GM18520 (cell line): ENCODE measurements at regions not wholly inside any gene's neighbourhood (a gene's known extent, or its start where the extent isn't known, plus 50 kb on each side); places are given as distances from the start of the nearest gene placed in this dataset.

ENCODE experiments used
- ATAC-seq: cut with Tn5 transposase; IDR thresholded peaks from one replicate; pipeline ENCODE4 v1.9.1; 2021; ENCODE audit not compliant: unreplicated experiment

DNA sequence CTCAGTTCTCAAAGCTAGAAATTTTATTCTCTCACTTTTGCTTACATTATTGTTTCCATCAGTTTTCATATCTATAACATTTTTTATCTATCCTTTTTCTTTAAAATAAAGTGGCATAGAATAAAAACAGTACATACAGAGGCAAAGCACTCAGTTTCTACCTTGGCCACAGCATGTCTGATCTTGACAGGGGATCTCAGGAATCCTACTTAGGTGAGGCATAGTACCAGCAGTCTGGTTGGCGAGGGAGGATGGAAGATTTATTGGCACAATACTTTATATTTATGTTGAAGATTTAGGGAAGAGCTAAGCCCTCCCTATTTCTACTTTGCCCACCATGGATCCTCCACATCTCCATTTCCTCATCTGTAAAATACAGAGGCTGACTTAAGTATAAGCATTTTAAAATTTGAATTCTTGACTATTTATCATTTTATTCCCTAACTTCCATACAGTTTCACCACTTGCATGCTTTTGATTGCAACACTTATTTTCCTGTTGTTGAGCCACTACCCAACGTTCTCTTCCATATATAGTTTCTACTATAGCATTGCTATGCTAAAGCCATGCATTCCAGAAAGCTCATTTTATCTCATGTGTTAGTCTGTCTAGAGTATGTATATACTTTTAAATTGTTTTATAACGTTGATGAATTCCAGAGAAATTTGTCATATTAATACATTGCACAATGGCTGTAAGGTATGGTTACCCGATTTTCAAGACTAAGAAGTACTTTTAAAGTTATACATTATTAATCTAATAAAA lies 506.7 kb downstream of the KCTD12 start:
- ATAC-seq: no peak

- no peak for ATAC-seq
Observed at GRCh38 chr13:76378767-76379166, 507.4 kb downstream of the KCTD12 start.

- no peak for ATAC-seq
Observed at GRCh38 chr13:76363682-76364289, 522.4 kb downstream of the KCTD12 start.

DNA sequence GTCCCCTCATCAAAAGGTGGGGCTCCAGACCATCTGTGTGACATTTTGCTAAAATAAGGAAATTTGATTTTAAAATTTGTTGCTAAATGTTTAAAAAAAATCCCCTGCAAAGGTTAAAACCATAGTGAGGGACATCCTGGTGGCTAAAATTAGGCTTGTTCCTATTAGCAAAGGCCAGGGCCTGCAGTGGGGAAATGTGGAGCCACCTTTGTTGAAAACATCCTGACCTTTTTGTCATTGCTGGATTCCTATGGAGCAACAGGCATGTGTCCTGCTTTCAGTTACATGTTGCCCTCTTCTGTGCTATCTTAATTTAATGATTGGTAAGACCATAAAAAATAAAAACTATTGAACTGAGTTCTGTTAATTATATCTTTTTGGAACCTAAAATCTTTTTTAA lies 524.3 kb downstream of the KCTD12 start:
- ATAC-seq: no peak

GRCh38 chr13:76351541-76352229 lies 534.5 kb downstream of the KCTD12 start:
- ATAC-seq: no peak

GRCh38 chr13:76350399-76350798 lies 535.8 kb downstream of the KCTD12 start:
- ATAC-seq: no peak

DNA sequence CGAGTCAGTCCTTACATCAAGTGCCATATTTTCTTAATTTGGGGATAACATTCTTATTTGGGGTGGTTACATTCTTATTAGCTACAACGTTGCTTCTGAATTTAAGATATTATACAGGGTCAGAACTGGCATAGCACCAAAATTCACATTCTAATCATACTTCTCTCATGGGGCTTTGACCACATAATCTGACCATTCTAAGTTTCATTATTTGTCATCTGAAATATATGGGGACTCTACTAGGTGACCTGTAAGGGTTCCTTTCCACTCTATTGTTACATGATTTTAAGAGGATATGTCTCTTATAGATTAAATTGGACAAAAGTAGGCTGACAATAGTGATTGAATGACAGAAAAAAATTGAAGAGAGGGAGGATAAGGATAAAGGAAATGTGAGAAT lies 536.5 kb downstream of the KCTD12 start:
- no peak for ATAC-seq

DNA sequence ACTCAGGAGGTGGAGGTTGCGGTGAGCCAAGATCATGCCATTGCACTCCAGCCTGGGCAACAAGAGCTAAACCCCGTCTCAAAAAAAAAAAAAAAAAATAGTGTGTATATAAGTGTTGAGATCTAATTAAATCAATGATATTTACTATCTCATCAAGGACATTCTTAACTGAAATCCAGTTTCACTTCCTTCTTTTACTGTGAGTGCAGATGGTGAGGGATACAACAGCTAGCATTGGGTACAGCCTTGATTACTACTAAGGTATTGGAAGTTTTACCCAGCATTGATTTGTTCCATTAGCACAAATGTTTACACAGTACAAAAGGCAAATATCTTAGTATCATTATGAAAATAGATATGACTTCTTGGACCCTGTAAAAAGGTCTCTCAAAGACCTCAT lies 546.6 kb downstream of the KCTD12 start:
- ATAC-seq: no peak

DNA sequence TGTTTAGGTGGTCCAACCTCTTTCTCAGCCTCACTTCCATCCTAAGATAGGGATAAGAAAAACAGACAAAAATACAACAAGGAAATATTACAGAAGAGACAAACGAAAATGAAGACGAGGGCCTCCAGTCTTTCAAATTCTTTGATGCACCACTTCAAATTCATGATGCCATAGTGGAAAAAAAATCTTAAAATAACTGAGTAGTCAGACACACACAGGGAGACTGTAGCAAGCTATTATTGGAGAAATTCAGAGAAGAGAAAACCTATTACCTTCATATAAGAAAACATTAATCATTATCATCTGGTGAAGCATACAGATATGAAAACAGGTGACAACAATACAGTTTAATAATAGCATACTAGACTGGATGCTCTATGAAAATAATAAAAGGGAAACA lies 548.2 kb downstream of the KCTD12 start:
- ATAC-seq: no peak

GRCh38 chr13:76336889-76337844 lies 549.0 kb downstream of the KCTD12 start:
- ATAC-seq: no peak

- ATAC-seq: no peak
Observed at GRCh38 chr13:76335463-76335862, 550.7 kb downstream of the KCTD12 start.

DNA sequence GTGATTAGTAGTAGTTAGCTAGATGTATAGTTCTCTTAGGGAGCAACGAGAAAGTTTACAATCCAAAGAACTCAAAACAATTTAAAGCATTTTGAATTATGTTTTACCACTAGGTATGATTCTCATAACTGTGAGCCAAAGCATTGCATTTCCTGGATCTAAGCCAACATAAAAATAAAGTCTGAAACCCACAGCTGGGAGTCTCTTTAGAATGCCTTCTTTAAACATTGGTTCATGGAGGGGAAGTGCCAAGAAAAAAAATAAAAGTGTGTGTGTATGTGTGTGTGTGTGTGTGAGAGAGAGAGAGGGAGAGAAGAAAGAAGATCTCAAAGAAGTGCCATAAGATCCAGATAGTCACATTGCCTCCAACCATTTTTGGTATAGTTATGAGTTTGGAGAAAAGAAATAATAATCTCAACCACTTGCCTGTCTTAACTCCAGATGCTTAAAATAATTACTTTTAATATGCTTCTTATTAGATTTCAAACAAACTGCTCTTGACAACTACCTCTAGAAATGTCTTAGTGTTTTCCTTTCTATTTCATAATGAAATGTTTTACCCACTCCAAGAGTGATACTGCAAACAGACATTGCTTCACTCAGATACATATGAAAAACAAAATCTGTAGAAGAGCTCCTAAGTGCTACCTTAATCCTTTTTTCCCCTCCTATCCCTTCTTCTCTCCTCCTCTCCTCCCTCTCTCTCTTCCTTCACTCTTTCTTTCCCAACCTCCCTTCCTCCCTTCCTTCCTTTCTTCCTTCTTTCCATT lies 554.1 kb downstream of the KCTD12 start:
- no peak for ATAC-seq

DNA sequence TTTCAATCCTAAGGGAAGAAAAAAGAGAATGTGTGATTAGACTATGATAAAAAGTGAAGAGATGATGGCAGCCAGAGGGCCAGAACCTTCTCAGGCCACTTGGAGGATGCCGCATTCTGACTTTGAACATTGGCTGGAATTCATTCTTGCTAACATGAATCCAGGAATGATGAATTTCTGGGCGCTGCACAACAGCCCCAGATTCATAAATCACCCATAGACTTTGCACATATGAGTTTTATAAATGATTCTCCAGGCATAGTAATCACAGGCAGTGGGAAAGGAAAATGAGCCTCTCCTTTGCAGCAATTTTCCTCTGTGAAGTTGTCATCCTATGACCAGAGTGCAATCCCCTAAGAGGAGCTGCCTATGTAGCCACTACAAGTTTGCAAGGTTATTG lies 555.4 kb downstream of the KCTD12 start:
- no peak for ATAC-seq

DNA sequence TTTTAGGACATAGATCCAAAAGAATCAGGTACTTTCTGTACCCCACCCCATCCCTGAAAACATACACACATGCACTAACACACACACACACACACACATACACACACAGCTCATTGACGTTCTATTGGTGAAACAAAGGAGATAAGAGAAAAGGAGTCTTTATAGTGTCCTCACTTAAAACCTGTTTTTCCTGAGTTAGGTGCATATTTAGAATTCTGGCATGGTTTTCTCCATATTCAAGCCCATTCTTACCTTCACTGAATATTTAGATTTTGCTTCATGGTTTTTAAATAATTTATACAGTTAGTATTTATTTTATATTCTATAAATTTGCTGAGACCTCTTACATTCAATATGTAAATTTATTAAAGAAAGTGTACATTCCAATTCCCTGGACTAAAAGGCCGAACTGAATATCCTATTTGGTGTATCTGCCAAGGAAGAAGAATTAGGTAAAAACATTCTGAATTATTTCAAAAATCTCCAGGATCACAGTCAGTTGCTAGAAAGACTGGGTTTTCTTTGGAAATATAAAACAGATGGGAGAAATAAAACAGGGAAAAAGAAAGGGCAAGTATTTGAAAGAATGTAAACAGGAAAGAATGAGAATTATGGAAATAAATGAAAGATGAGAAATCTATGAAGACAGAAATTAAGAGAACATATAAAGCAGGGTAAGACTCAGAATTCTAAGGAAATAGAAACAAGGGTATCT lies 556.2 kb downstream of the KCTD12 start:
- ATAC-seq: no peak

DNA sequence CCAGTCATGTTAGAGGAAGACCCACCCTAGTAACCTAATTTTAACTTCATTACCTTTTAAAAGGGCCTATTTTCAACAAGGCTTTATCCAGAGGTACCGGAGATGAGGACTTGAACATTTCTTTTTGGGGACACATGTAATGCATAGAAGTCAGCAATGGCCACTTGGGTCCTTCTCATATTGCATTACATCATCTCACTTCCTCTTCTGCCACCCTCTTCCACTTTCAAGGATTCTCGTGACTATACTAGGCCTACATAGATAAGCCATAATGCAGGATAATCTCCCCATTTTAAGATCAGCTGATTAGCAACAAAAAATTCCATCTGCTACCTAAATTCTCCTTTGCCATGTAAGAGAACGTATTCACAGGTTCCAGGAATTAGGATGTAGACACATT lies 557.2 kb downstream of the KCTD12 start:
- no peak for ATAC-seq

- no peak for ATAC-seq
Observed at GRCh38 chr13:76326343-76326742, 559.9 kb downstream of the KCTD12 start.

- no peak for ATAC-seq
Observed at GRCh38 chr13:76319921-76320320, 566.3 kb downstream of the KCTD12 start.

DNA sequence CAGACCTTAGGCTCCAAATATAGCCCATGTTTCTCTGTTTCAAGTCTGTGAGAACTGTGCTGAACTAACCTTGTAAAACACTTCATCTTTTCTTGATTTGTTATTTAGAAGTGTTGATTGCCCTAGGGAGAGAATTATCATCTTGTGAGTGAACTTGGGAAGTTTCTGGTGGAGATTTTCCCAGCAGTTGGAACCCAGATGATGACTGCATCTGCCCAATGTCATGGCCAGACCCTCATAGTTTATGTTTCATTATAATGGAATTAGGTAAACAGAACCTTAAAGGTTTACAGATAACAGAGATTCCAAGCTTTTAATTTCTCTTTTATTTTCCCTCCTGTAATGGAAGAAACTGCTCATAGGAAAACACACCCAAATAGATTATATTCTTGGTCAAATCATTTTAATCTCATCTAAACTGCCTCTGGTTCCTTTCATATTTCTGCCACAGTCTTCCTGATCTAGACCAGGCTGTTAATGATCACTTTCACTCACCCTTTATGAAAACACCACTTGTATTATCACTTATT lies 569.1 kb downstream of the KCTD12 start:
- ATAC-seq: no peak

GRCh38 chr13:76314495-76314894 lies 571.7 kb downstream of the KCTD12 start:
- ATAC-seq: no peak
